GM18498 (cell line): ENCODE measurements at regions not wholly inside any gene's neighbourhood (a gene's known extent, or its start where the extent isn't known, plus 50 kb on each side); places are given as distances from the start of the nearest gene placed in this dataset.

Experiments
- ATAC-seq: cut with Tn5 transposase; IDR thresholded peaks from one replicate; pipeline ENCODE4 v1.9.1; 2021; ENCODE audit warnings: mild to moderate bottlenecking, moderate library complexity; ENCODE audit not compliant: unreplicated experiment

- no peak for ATAC-seq
Observed at GRCh38 chr18:78129260-78129659, 850.4 kb upstream of the SALL3 start.

GRCh38 chr18:78130232-78131195 lies 849.1 kb upstream of the SALL3 start:
- ATAC-seq, result no peak

GRCh38 chr18:78133729-78134128 lies 845.9 kb upstream of the SALL3 start:
- no peak for ATAC-seq

- no peak for ATAC-seq
Observed at GRCh38 chr18:78136986-78137385, 842.6 kb upstream of the SALL3 start.

- no peak for ATAC-seq
Observed at GRCh38 chr18:78138983-78139496, 840.6 kb upstream of the SALL3 start.

GRCh38 chr18:78140294-78140693 lies 839.3 kb upstream of the SALL3 start:
- no peak for ATAC-seq

- no peak for ATAC-seq
Observed at GRCh38 chr18:78144669-78145068, 834.9 kb upstream of the SALL3 start.

GRCh38 chr18:78145096-78145495 lies 834.5 kb upstream of the SALL3 start:
- ATAC-seq, result no peak

- no peak for ATAC-seq
Observed at GRCh38 chr18:78146136-78147085, 833.2 kb upstream of the SALL3 start.

- ATAC-seq, result no peak
Observed at GRCh38 chr18:78150590-78150989, 829.0 kb upstream of the SALL3 start.

GRCh38 chr18:78151234-78151633 lies 828.4 kb upstream of the SALL3 start:
- no peak for ATAC-seq

- no peak for ATAC-seq
Observed at GRCh38 chr18:78151948-78152725, 827.5 kb upstream of the SALL3 start.

GRCh38 chr18:78153362-78153761 lies 826.3 kb upstream of the SALL3 start:
- ATAC-seq, result no peak

- ATAC-seq, result no peak
Observed at GRCh38 chr18:78154444-78154843, 825.2 kb upstream of the SALL3 start.

GRCh38 chr18:78154853-78155252 lies 824.8 kb upstream of the SALL3 start:
- no peak for ATAC-seq

- ATAC-seq, result no peak
Observed at GRCh38 chr18:78156466-78156865, 823.2 kb upstream of the SALL3 start.

- ATAC-seq, result no peak
Observed at GRCh38 chr18:78158943-78159342, 820.7 kb upstream of the SALL3 start.

GRCh38 chr18:78159397-78159796 lies 820.2 kb upstream of the SALL3 start:
- ATAC-seq, result no peak

GRCh38 chr18:78160961-78161656 lies 818.5 kb upstream of the SALL3 start:
- no peak for ATAC-seq

GRCh38 chr18:78165525-78165924 lies 814.1 kb upstream of the SALL3 start:
- ATAC-seq, result no peak
